22Rv1 (cell line): ENCODE measurements at regions not wholly inside any gene's neighbourhood (a gene's known extent, or its start where the extent isn't known, plus 50 kb on each side); places are given as distances from the start of the nearest gene placed in this dataset.

Experiments
- H3K27ac ChIP-seq: fragments of 450-650 bp; 2 replicates; pipeline ENCODE4 v1.5.1; 2017
- CTCF ChIP-seq: fragments of 450-650 bp; IDR thresholded peaks from 2 replicates; pipeline ENCODE4 v1.5.1; 2017; ENCODE audit warnings: mild to moderate bottlenecking
- ZFX ChIP-seq: fragments of 450-650 bp; IDR thresholded peaks from 2 replicates; pipeline ENCODE4 v1.6.1; 2017; ENCODE audit warnings: antibody characterized with exemption, borderline replicate concordance

GRCh38 chr11:10996678-10997077, 138.8 kb upstream of the ZBED5 start:
- TF ChIP-seq ZFX (no peak), CTCF (no peak)
- H3K27ac ChIP-seq, result no peak overlapping the region

- TF ChIP-seq ZFX (no peak), CTCF (no peak)
- no peak overlapping the region for H3K27ac ChIP-seq
Measured at GRCh38 chr11:10993640-10994039, 135.8 kb upstream of the ZBED5 start.

GRCh38 chr11:10993186-10993585, 135.3 kb upstream of the ZBED5 start:
- H3K27ac ChIP-seq, result no peak overlapping the region
- TF ChIP-seq CTCF, result no peak
- no peak for TF ChIP-seq ZFX

- H3K27ac ChIP-seq, result no peak overlapping the region
- TF ChIP-seq CTCF (no peak), ZFX (no peak)
Measured at GRCh38 chr11:10991393-10991792, 133.5 kb upstream of the ZBED5 start.

GRCh38 chr11:10990637-10991193, 132.9 kb upstream of the ZBED5 start:
- TF ChIP-seq ZFX (no peak), CTCF (no peak)
- no peak overlapping the region for H3K27ac ChIP-seq

- TF ChIP-seq ZFX, result no peak
- no peak for TF ChIP-seq CTCF
- H3K27ac ChIP-seq, result no peak overlapping the region
Measured at GRCh38 chr11:10990160-10990559, 132.3 kb upstream of the ZBED5 start.

- TF ChIP-seq ZFX, result no peak
- no peak for TF ChIP-seq CTCF
- H3K27ac ChIP-seq, result no peak overlapping the region
Measured at GRCh38 chr11:10986006-10986405, 128.2 kb upstream of the ZBED5 start.
